ENCODE measurements at regions not wholly inside any gene's neighbourhood (a gene's known extent, or its start where the extent isn't known, plus 50 kb on each side); places are given as distances from the start of the nearest gene placed in this dataset.
A peak's percentile ranks its signal among the peaks of the same experiment; 100 is the strongest.

DNA sequence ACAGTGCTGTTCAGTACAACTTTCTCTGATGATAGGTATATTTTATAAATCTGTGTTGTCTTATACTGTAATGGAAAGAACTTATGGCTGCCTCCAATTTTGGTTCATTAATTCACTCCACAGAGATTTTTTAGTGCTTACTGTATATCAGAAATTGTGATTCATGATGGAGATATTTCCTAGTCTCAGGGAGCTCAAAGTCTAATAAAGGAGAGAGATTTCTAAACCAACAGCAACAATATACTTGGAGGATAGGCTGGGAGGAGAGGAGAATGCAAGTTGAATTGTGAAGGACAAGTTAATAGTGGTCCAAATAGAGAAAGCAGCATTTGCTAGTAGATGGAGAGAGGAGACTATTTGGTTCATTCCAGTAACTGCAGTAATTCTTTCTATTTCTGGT is 63.5 kb downstream of the TANC2 start:
- no peaks in the 10 kb centered on the region for H3K27me3 Mint-ChIP-seq (ENCODE audit: unreplicated experiment)
- peaks cover 54% of the 10 kb centered on the region for H3K4me1 Mint-ChIP-seq (ENCODE audit: unreplicated experiment)
- peaks cover 11% of the 10 kb centered on the region for H3K36me3 Mint-ChIP-seq (ENCODE audit: unreplicated experiment)
- TF ChIP-seq, protein P1, sequence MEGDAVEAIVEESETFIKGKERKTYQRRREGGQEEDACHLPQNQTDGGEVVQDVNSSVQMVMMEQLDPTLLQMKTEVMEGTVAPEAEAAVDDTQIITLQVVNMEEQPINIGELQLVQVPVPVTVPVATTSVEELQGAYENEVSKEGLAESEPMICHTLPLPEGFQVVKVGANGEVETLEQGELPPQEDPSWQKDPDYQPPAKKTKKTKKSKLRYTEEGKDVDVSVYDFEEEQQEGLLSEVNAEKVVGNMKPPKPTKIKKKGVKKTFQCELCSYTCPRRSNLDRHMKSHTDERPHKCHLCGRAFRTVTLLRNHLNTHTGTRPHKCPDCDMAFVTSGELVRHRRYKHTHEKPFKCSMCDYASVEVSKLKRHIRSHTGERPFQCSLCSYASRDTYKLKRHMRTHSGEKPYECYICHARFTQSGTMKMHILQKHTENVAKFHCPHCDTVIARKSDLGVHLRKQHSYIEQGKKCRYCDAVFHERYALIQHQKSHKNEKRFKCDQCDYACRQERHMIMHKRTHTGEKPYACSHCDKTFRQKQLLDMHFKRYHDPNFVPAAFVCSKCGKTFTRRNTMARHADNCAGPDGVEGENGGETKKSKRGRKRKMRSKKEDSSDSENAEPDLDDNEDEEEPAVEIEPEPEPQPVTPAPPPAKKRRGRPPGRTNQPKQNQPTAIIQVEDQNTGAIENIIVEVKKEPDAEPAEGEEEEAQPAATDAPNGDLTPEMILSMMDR (IDR thresholded peaks at IDR 0.05), result no peak
- H3K27ac Mint-ChIP-seq (ENCODE audit: unreplicated experiment), result peak overlapping the region; percentile 12
- H3K9me3 Mint-ChIP-seq (ENCODE audit: unreplicated experiment), result peaks cover 10% of the 10 kb centered on the region
- no peak overlapping the region for H3K4me3 Mint-ChIP-seq (ENCODE audit: unreplicated experiment)
- no peak for DNase-seq (ENCODE audit: extremely low spot score, unreplicated experiment)

DNA sequence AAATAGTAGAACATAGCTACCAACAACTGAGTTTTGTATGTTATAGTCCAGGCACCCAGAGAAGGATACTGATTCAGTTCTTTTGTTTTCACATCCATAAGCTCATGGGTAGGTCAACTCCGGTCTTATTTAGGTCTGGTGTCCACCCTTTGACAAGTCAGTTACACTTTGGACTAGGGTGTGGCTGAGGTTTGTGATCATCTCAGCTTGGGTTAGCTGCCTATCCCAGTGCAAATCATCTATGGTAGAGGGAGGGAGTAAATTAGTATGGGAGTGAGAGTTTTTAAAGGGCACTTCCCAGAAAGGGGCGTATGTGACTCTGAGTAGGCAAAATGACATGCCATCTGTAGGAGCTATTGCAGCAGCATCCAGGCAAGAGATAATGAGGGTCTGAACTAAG is 66.1 kb downstream of the TANC2 start:
- Mint-ChIP-seq H3K36me3 (ENCODE audit: unreplicated experiment) (peaks cover 11% of the 10 kb centered on the region), H3K4me3 (ENCODE audit: unreplicated experiment) (no peak overlapping the region), H3K4me1 (ENCODE audit: unreplicated experiment) (peaks cover 52% of the 10 kb centered on the region), H3K9me3 (ENCODE audit: unreplicated experiment) (peaks cover 11% of the 10 kb centered on the region), H3K27me3 (ENCODE audit: unreplicated experiment) (no peaks in the 10 kb centered on the region), H3K27ac (ENCODE audit: unreplicated experiment) (no peak overlapping the region)
- TF ChIP-seq, protein P1 (IDR thresholded peaks at IDR 0.05), result no peak
- no peak for DNase-seq (ENCODE audit: extremely low spot score, unreplicated experiment)

DNA sequence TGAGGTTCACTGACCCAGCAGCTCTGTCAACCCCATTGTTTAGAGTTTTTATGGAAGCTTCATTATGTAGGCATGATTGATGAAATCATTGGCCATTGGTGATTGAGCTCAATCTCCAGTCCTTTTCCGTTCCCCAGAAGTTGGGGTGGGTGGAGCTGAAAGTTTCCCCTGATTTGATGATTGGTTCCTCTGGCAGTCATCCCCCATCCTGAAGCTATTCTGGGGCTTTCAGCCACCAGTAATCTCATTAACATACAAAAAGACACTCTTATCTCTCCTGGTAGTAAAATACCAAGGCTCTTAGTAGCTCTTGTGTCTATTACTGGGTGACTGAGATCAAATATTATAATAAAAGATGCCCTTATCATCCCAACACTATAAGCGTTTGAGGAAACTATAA is 67.1 kb downstream of the TANC2 start:
- peaks cover 11% of the 10 kb centered on the region for H3K9me3 Mint-ChIP-seq (ENCODE audit: unreplicated experiment)
- TF ChIP-seq, protein P1 (IDR thresholded peaks at IDR 0.05), result no peak
- H3K4me1 Mint-ChIP-seq (ENCODE audit: unreplicated experiment), result peaks cover 44% of the 10 kb centered on the region
- DNase-seq (ENCODE audit: extremely low spot score, unreplicated experiment), result no peak
- H3K36me3 Mint-ChIP-seq (ENCODE audit: unreplicated experiment), result peaks cover 11% of the 10 kb centered on the region
- no peak overlapping the region for H3K4me3 Mint-ChIP-seq (ENCODE audit: unreplicated experiment)
- H3K27ac Mint-ChIP-seq (ENCODE audit: unreplicated experiment), result no peak overlapping the region
- no peaks in the 10 kb centered on the region for H3K27me3 Mint-ChIP-seq (ENCODE audit: unreplicated experiment)

DNA sequence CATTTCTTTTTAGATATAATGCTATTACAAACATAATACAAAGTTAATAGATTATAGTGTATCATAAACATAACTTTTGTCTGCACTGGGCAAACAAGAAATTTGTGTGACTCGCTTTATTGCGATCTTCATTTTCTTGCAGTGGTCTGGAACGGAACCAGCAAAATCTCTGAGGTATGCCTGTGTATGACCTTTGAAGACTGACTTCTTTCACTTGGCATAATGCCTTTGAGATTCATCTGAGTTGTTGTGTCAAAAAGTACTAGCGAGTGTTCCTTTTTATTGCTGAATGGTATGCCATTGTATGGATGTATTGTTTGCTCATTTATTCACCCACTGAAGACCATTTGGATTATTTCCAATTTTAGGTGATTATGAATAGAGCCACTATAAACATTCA is 69.2 kb downstream of the TANC2 start:
- Mint-ChIP-seq H3K27me3 (ENCODE audit: unreplicated experiment) (no peaks in the 10 kb centered on the region), H3K27ac (ENCODE audit: unreplicated experiment) (no peak overlapping the region)
- TF ChIP-seq, protein P1 (IDR thresholded peaks at IDR 0.05), result no peak

DNA sequence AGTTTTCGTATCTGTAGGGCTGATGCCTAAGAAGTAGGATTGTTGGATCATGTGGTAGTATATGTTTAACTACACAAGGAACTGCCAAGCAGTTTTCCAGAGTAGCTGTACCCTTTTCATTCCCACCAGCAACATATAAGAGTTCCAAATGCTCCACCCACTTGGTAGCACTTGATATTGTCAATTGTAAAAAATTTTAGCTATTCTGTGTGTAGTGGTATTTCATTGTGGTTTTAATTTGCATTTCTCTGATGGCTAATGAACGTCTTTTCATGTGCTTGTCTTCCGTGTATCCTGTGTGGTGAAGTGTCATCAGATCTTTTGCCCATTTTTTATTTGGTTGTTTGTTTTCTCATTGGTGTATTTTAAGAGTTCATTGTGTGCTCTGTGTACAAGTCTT is 69.7 kb downstream of the TANC2 start:
- peaks cover 40% of the 10 kb centered on the region for H3K4me1 Mint-ChIP-seq (ENCODE audit: unreplicated experiment)
- no peak overlapping the region for H3K27ac Mint-ChIP-seq (ENCODE audit: unreplicated experiment)
- no peaks in the 10 kb centered on the region for H3K27me3 Mint-ChIP-seq (ENCODE audit: unreplicated experiment)
- no peak for DNase-seq (ENCODE audit: extremely low spot score, unreplicated experiment)
- H3K4me3 Mint-ChIP-seq (ENCODE audit: unreplicated experiment), result no peak overlapping the region
- H3K9me3 Mint-ChIP-seq (ENCODE audit: unreplicated experiment), result peaks cover 11% of the 10 kb centered on the region
- H3K36me3 Mint-ChIP-seq (ENCODE audit: unreplicated experiment), result peaks cover 11% of the 10 kb centered on the region
- TF ChIP-seq, protein P1 (IDR thresholded peaks at IDR 0.05), result no peak

More for the DNA sequence above, 69.2 kb downstream of the TANC2 start:
- Mint-ChIP-seq H3K36me3 (ENCODE audit: unreplicated experiment) (peaks cover 11% of the 10 kb centered on the region), H3K4me3 (ENCODE audit: unreplicated experiment) (no peak overlapping the region), H3K4me1 (ENCODE audit: unreplicated experiment) (peaks cover 40% of the 10 kb centered on the region), H3K9me3 (ENCODE audit: unreplicated experiment) (peaks cover 11% of the 10 kb centered on the region)
- no peak for DNase-seq (ENCODE audit: extremely low spot score, unreplicated experiment)
